ENCODE measurements at regions not wholly inside any gene's neighbourhood (a gene's known extent, or its start where the extent isn't known, plus 50 kb on each side); places are given as distances from the start of the nearest gene placed in this dataset.

GRCh38 chr2:52181080-52181479, 1149.1 kb upstream of the NRXN1 start:
- H3K9me3 ChIP-seq (ENCODE audit: control insufficient read depth, low read depth, low read length): no peaks in the 10 kb centered on the region
- no peaks in the 10 kb centered on the region for H3K79me2 ChIP-seq (ENCODE audit: control insufficient read depth, insufficient read depth, low read length)
- no peak for DNase-seq (ENCODE audit: low read depth, low spot score)
- no peak overlapping the region for H2AFZ ChIP-seq (ENCODE audit: control insufficient read depth, low read length)
- no peaks in the 10 kb centered on the region for H4K20me1 ChIP-seq (ENCODE audit: control insufficient read depth, extremely low read depth, insufficient read depth, low read length)
- H3K9me1 ChIP-seq (ENCODE audit: control insufficient read depth, extremely low read depth, insufficient read depth, low read length): no peaks in the 10 kb centered on the region
- no peaks in the 10 kb centered on the region for H3K4me1 ChIP-seq (ENCODE audit: control insufficient read depth, extremely low read depth, insufficient read depth, low read length)
- dilution Hi-C loops (cut with MboI; ENCODE audit: extremely low pct_ligation_motif_present, low sequenced_read_pairs): no loop called here
- no peak overlapping the region for H3K4me2 ChIP-seq (ENCODE audit: control insufficient read depth, extremely low read depth, insufficient read depth, low read depth, low read length)
- H3K27ac ChIP-seq (ENCODE audit: control insufficient read depth, insufficient read depth, low read length): no peak overlapping the region
- no peak for TF ChIP-seq EZH2 (IDR thresholded peaks at IDR 0.05; ENCODE audit: low read length)
- H3K4me3 ChIP-seq (ENCODE audit: control insufficient read depth in 2 of 3, extremely low read depth in 1 of 3, insufficient read depth in 2 of 3, low read depth in 1 of 3, low read length in 3 of 3): no peak overlapping the region
- H3K9ac ChIP-seq (ENCODE audit: control insufficient read depth, extremely low read depth, insufficient read depth, low read length): no peak overlapping the region
- H3K36me3 ChIP-seq (ENCODE audit: control insufficient read depth in 2 of 2, extremely low read depth in 1 of 2, insufficient read depth in 2 of 2, low read length in 2 of 2): no peaks in the 10 kb centered on the region
- no peak for FAIRE-seq
- no peaks in the 10 kb centered on the region for H3K27me3 ChIP-seq (ENCODE audit: control insufficient read depth, extremely low read depth, insufficient read depth, low read length)

- DNase-seq (ENCODE audit: low read depth, low spot score) (no peak), FAIRE-seq (no peak)
- no peaks in the 10 kb centered on the region for H4K20me1 ChIP-seq (ENCODE audit: control insufficient read depth, extremely low read depth, insufficient read depth, low read length)
- H3K4me2 ChIP-seq (ENCODE audit: control insufficient read depth, extremely low read depth, insufficient read depth, low read depth, low read length): no peak overlapping the region
- H3K79me2 ChIP-seq (ENCODE audit: control insufficient read depth, insufficient read depth, low read length): no peaks in the 10 kb centered on the region
- no peaks in the 10 kb centered on the region for H3K9me1 ChIP-seq (ENCODE audit: control insufficient read depth, extremely low read depth, insufficient read depth, low read length)
- no peak for TF ChIP-seq EZH2 (IDR thresholded peaks at IDR 0.05; ENCODE audit: low read length)
- H3K4me1 ChIP-seq (ENCODE audit: control insufficient read depth, extremely low read depth, insufficient read depth, low read length): no peaks in the 10 kb centered on the region
- H3K36me3 ChIP-seq (ENCODE audit: control insufficient read depth in 2 of 2, extremely low read depth in 1 of 2, insufficient read depth in 2 of 2, low read length in 2 of 2): no peaks in the 10 kb centered on the region
- no peak overlapping the region for H3K4me3 ChIP-seq (ENCODE audit: control insufficient read depth in 2 of 3, extremely low read depth in 1 of 3, insufficient read depth in 2 of 3, low read depth in 1 of 3, low read length in 3 of 3)
- H2AFZ ChIP-seq (ENCODE audit: control insufficient read depth, low read length): no peak overlapping the region
- H3K27ac ChIP-seq (ENCODE audit: control insufficient read depth, insufficient read depth, low read length): no peak overlapping the region
- no peak overlapping the region for H3K9ac ChIP-seq (ENCODE audit: control insufficient read depth, extremely low read depth, insufficient read depth, low read length)
- dilution Hi-C loops (cut with MboI; ENCODE audit: extremely low pct_ligation_motif_present, low sequenced_read_pairs): no loop called here
- H3K9me3 ChIP-seq (ENCODE audit: control insufficient read depth, low read depth, low read length): no peaks in the 10 kb centered on the region
- no peaks in the 10 kb centered on the region for H3K27me3 ChIP-seq (ENCODE audit: control insufficient read depth, extremely low read depth, insufficient read depth, low read length)
Measured at GRCh38 chr2:52178845-52179244, 1146.9 kb upstream of the NRXN1 start.

- H3K79me2 ChIP-seq (ENCODE audit: control insufficient read depth, insufficient read depth, low read length): no peaks in the 10 kb centered on the region
- no peaks in the 10 kb centered on the region for H3K27me3 ChIP-seq (ENCODE audit: control insufficient read depth, extremely low read depth, insufficient read depth, low read length)
- no peak overlapping the region for H3K4me2 ChIP-seq (ENCODE audit: control insufficient read depth, extremely low read depth, insufficient read depth, low read depth, low read length)
- TF ChIP-seq CTCF (optimal IDR thresholded peaks at IDR 0.05 in 1 of 3, IDR thresholded peaks at IDR 0.05 in 1 of 3, conservative IDR thresholded peaks at IDR 0.05 in 1 of 3; ENCODE audit: extremely low read depth in 1 of 3, insufficient read depth in 2 of 3, low read length in 3 of 3): no peak
- no peak for TF ChIP-seq EZH2 (IDR thresholded peaks at IDR 0.05; ENCODE audit: low read length)
- DNase-seq (ENCODE audit: low read depth, low spot score) (no peak), FAIRE-seq (no peak)
- H4K20me1 ChIP-seq (ENCODE audit: control insufficient read depth, extremely low read depth, insufficient read depth, low read length): no peaks in the 10 kb centered on the region
- no peak overlapping the region for H3K9ac ChIP-seq (ENCODE audit: control insufficient read depth, extremely low read depth, insufficient read depth, low read length)
- H3K9me1 ChIP-seq (ENCODE audit: control insufficient read depth, extremely low read depth, insufficient read depth, low read length): no peaks in the 10 kb centered on the region
- H3K4me3 ChIP-seq (ENCODE audit: control insufficient read depth in 2 of 3, extremely low read depth in 1 of 3, insufficient read depth in 2 of 3, low read depth in 1 of 3, low read length in 3 of 3): no peak overlapping the region
- H2AFZ ChIP-seq (ENCODE audit: control insufficient read depth, low read length): no peak overlapping the region
- no peaks in the 10 kb centered on the region for H3K9me3 ChIP-seq (ENCODE audit: control insufficient read depth, low read depth, low read length)
- H3K36me3 ChIP-seq (ENCODE audit: control insufficient read depth in 2 of 2, extremely low read depth in 1 of 2, insufficient read depth in 2 of 2, low read length in 2 of 2): no peaks in the 10 kb centered on the region
- no peak overlapping the region for H3K27ac ChIP-seq (ENCODE audit: control insufficient read depth, insufficient read depth, low read length)
- H3K4me1 ChIP-seq (ENCODE audit: control insufficient read depth, extremely low read depth, insufficient read depth, low read length): no peaks in the 10 kb centered on the region
- dilution Hi-C loops (cut with MboI; ENCODE audit: extremely low pct_ligation_motif_present, low sequenced_read_pairs): no loop called here
Measured at GRCh38 chr2:52145005-52145404, 1113.1 kb upstream of the NRXN1 start.
